IMR-90 (cell line): ENCODE measurements at regions not wholly inside any gene's neighbourhood (a gene's known extent, or its start where the extent isn't known, plus 50 kb on each side); places are given as distances from the start of the nearest gene placed in this dataset.

ENCODE experiments used
- ATAC-seq: fragments of 200-7000 bp; cut with Tn5 transposase; 2 replicates; pipeline ENCODE4 v1.9.1; 2020; ENCODE audit warnings: low read depth, mild to moderate bottlenecking, moderate library complexity
- BruUV-seq: library from RNA; stranded (reverse); fragments of 400-500 nt; replicated peaks from 2 replicates; lab custom pipeline; 2021; lab: Mats Ljungman, UMichigan
- CTCF ChIA-PET: fragments of 300-600 bp; formaldehyde crosslinking; extraction: SDS; loops from one replicate; lab custom pipeline; 2021; ENCODE audit warnings: antibody characterized with exemption; lab: Yijun Ruan, JAX
- POLR2A ChIA-PET: fragments of 300-600 bp; sonication (Branson Sonifier 250); formaldehyde crosslinking; loops from one replicate; lab custom pipeline; 2022; ENCODE audit warnings: antibody characterized with exemption; ENCODE audit not compliant: unreplicated experiment; lab: Charles Lee
- DNase-seq: peaks from one replicate; pipeline ENCODE4 v3.0.0; 2013
- H2AFZ ChIP-seq: replicated peaks from 2 replicates; pipeline ENCODE3; 2013; ENCODE audit warnings: low read length, mild to moderate bottlenecking; ENCODE audit not compliant: poor library complexity
- H2AK5ac ChIP-seq: 2 replicates; pipeline ENCODE4 v1.6.1; 2013; ENCODE audit warnings: low read depth, low read length, inconsistent platforms
- H2AK9ac ChIP-seq: replicated peaks from 2 replicates; pipeline ENCODE3; 2013; ENCODE audit warnings: mild to moderate bottlenecking, low read depth, low read length, moderate library complexity; ENCODE audit not compliant: poor library complexity
- H2BK120ac ChIP-seq: 2 replicates; pipeline ENCODE4 v1.6.1; 2013; ENCODE audit warnings: low read depth, low read length, inconsistent platforms
- H2BK15ac ChIP-seq: 3 replicates; pipeline ENCODE4 v1.6.1; 2013; ENCODE audit warnings: low read depth, low read length, inconsistent platforms
- H2BK20ac ChIP-seq: 2 replicates; pipeline ENCODE4 v1.6.1; 2013; ENCODE audit warnings: low read depth, mild to moderate bottlenecking, inconsistent platforms, low read length, moderate library complexity
- H2BK5ac ChIP-seq: 2 replicates; pipeline ENCODE4 v1.6.1; 2013; ENCODE audit warnings: mild to moderate bottlenecking, low read depth, low read length, inconsistent platforms; ENCODE audit not compliant: poor library complexity, severe bottlenecking
- H3K14ac ChIP-seq: replicated peaks from 2 replicates; pipeline ENCODE4 v1.6.1; 2013; ENCODE audit warnings: low read depth, low read length, inconsistent platforms
- H3K18ac ChIP-seq: 2 replicates; pipeline ENCODE4 v1.6.1; 2013; ENCODE audit warnings: low read depth, low read length, control low read depth
- H3K23ac ChIP-seq: 2 replicates; pipeline ENCODE4 v1.6.1; 2013; ENCODE audit warnings: low read depth, low read length, inconsistent platforms
- H3K27ac ChIP-seq: 2 replicates; pipeline ENCODE4 v1.5.1; 2013; ENCODE audit warnings: mild to moderate bottlenecking, control low read depth, low read length; ENCODE audit not compliant: insufficient read depth
- H3K27me3 ChIP-seq: 2 replicates; pipeline ENCODE4 v1.6.1; 2013; ENCODE audit warnings: low read length; ENCODE audit not compliant: control insufficient read depth, insufficient read depth
- H3K36me3 ChIP-seq: 2 replicates; pipeline ENCODE4 v1.6.1; 2013; ENCODE audit warnings: low read length, mixed read lengths; ENCODE audit not compliant: control insufficient read depth, insufficient read depth
- H3K4ac ChIP-seq: 2 replicates; pipeline ENCODE4 v1.6.1; 2013; ENCODE audit warnings: low read depth, low read length, inconsistent platforms
- H3K4me1 ChIP-seq: 2 replicates; pipeline ENCODE4 v1.6.1; 2013; ENCODE audit warnings: low read length, mixed read lengths; ENCODE audit not compliant: control insufficient read depth, insufficient read depth
- H3K4me2 ChIP-seq: 2 replicates; pipeline ENCODE4 v1.6.1; 2013; ENCODE audit warnings: low read depth, mild to moderate bottlenecking, control low read depth, low read length, moderate library complexity
- H3K4me3 ChIP-seq: 2 replicates; pipeline ENCODE4 v1.5.1; 2013; ENCODE audit warnings: low read depth, mild to moderate bottlenecking, control low read depth, low read length, moderate library complexity; ENCODE audit not compliant: insufficient read depth
- H3K56ac ChIP-seq: 2 replicates; pipeline ENCODE4 v1.6.1; 2013; ENCODE audit warnings: low read length, inconsistent platforms; ENCODE audit not compliant: insufficient read depth; ENCODE audit errors: extremely low read depth
- H3K79me1 ChIP-seq, 2 experiments: 2 replicates each; pipeline ENCODE4 v1.6.1; 2013; ENCODE audit warnings: low read length in 2 of 2, inconsistent platforms in 1 of 2, low read depth in 1 of 2
- H3K9ac ChIP-seq: 2 replicates; pipeline ENCODE4 v1.6.1; 2013; ENCODE audit warnings: low read depth, low read length, control low read depth
- H3K9me1 ChIP-seq: 2 replicates; pipeline ENCODE4 v1.6.1; 2013; ENCODE audit warnings: low read length, inconsistent platforms; ENCODE audit not compliant: insufficient read depth
- H3K9me3 ChIP-seq: 2 replicates; pipeline ENCODE4 v1.6.1; 2013; ENCODE audit warnings: low read length; ENCODE audit not compliant: control insufficient read depth, insufficient read depth
- H4K20me1 ChIP-seq: 2 replicates; pipeline ENCODE4 v1.6.1; 2013; ENCODE audit warnings: low read length, inconsistent platforms; ENCODE audit not compliant: insufficient read depth
- H4K5ac ChIP-seq: 2 replicates; pipeline ENCODE4 v1.6.1; 2013; ENCODE audit warnings: mild to moderate bottlenecking, low read depth, low read length, control low read depth
- H4K8ac ChIP-seq, 2 experiments: 2 replicates each; pipeline ENCODE4 v1.6.1; 2013; ENCODE audit warnings: low read depth in 2 of 2, low read length in 2 of 2, control low read depth in 1 of 2, inconsistent platforms in 1 of 2
- H4K91ac ChIP-seq: 2 replicates; pipeline ENCODE4 v1.6.1; 2013; ENCODE audit warnings: low read depth, low read length, inconsistent platforms; ENCODE audit not compliant: insufficient read depth
- BHLHE40 ChIP-seq: fragments of 150-350 bp; IDR thresholded peaks from 2 replicates; pipeline ENCODE4 v1.6.1; 2016; ENCODE audit warnings: mild to moderate bottlenecking, low read depth, low read length
- CEBPB ChIP-seq: IDR thresholded peaks from 2 replicates; pipeline ENCODE4 v1.6.1; 2012; ENCODE audit warnings: low read depth, low read length, improper control_type of control experiment
- CHD1 ChIP-seq: IDR thresholded peaks from 2 replicates; pipeline ENCODE4 v1.6.1; 2012; ENCODE audit warnings: low read depth, low read length, improper control_type of control experiment
- CTCF ChIP-seq: conservative IDR thresholded peaks from 2 replicates; pipeline ENCODE4 v1.5.1; 2012; ENCODE audit warnings: mild to moderate bottlenecking, low read depth, low read length, improper control_type of control experiment
- ELK1 ChIP-seq: fragments of 150-350 bp; IDR thresholded peaks from 2 replicates; pipeline ENCODE4 v1.6.1; 2016; ENCODE audit warnings: low read depth, mild to moderate bottlenecking, low read length, moderate library complexity, borderline replicate concordance
- FOS ChIP-seq: fragments of 150-350 bp; IDR thresholded peaks from 2 replicates; pipeline ENCODE4 v1.6.1; 2016; ENCODE audit warnings: low read depth, low read length
- MAFK ChIP-seq: IDR thresholded peaks from 2 replicates; pipeline ENCODE4 v1.6.1; 2012; ENCODE audit warnings: low read depth, low read length, improper control_type of control experiment
- MAZ ChIP-seq: IDR thresholded peaks from 2 replicates; pipeline ENCODE4 v1.6.1; 2012; ENCODE audit warnings: low read depth, mild to moderate bottlenecking, low read length, improper control_type of control experiment, moderate library complexity, borderline replicate concordance
- MXI1 ChIP-seq: IDR thresholded peaks from 2 replicates; pipeline ENCODE4 v1.6.1; 2012; ENCODE audit warnings: low read depth, mild to moderate bottlenecking, low read length, moderate library complexity, borderline replicate concordance
- NFE2L2 ChIP-seq: fragments of 150-350 bp; IDR thresholded peaks from 2 replicates; pipeline ENCODE4 v1.6.1; 2016; ENCODE audit warnings: low read depth, mild to moderate bottlenecking, low read length
- POLR2A ChIP-seq: IDR thresholded peaks from 2 replicates; pipeline ENCODE4 v1.6.1; 2012; ENCODE audit warnings: mild to moderate bottlenecking, low read depth, low read length
- RAD21 ChIP-seq: IDR thresholded peaks from 2 replicates; pipeline ENCODE4 v1.6.1; 2012; ENCODE audit warnings: low read length, improper control_type of control experiment
- RCOR1 ChIP-seq: IDR thresholded peaks from 2 replicates; pipeline ENCODE4 v1.6.1; 2012; ENCODE audit warnings: mild to moderate bottlenecking, low read length, improper control_type of control experiment; ENCODE audit not compliant: insufficient replicate concordance
- RFX5 ChIP-seq: IDR thresholded peaks from 2 replicates; pipeline ENCODE4 v1.8.0; 2012; ENCODE audit warnings: low read depth, mild to moderate bottlenecking, low read length, moderate library complexity
- SMC3 ChIP-seq: fragments of 150-350 bp; IDR thresholded peaks from 2 replicates; pipeline ENCODE4 v1.6.1; 2016; ENCODE audit warnings: low read depth, mild to moderate bottlenecking, antibody characterized with exemption, low read length, moderate library complexity
- USF2 ChIP-seq: fragments of 150-350 bp; IDR thresholded peaks from 2 replicates; pipeline ENCODE4 v1.6.1; 2017; ENCODE audit warnings: mild to moderate bottlenecking, antibody characterized with exemption, low read length, low read depth
- WGBS, 2 experiments: methylation state at CpG; one replicate each; pipeline versions ENCODE4 v1.1.5 to v1.1.7; 2013; ENCODE audit warnings: missing lambda C conversion rate in 2 of 2; ENCODE audit not compliant: insufficient read length in 1 of 2; ENCODE audit errors: extremely low coverage in 2 of 2; 5-methylcytosine and 5-hydroxymethylcytosine counted together
- dilution Hi-C: fragments of 300-500 bp; cut with HindIII; formaldehyde crosslinking; loops from one replicate; pipeline ENCODE4 v1.14.3; 2018; ENCODE audit warnings: low sequenced_read_pairs; ENCODE audit not compliant: unreplicated experiment
- in situ Hi-C: fragments of 300-500 bp; cut with MboI; formaldehyde crosslinking; loops from 3 replicates; pipeline ENCODE4 v1.14.3; 2019; ENCODE audit warnings: low sequenced_read_pairs, inconsistent platforms, mixed read lengths
- intact Hi-C: fragments of 100-400 bp; cut with micrococcal nuclease; formaldehyde crosslinking; loops from 2 replicates; pipeline ENCODE4 v1.10.0; 2022

GRCh38 chr12:85358715-85359114 is 78.7 kb downstream of the ALX1 start:
- Histone ChIP-seq H3K4ac (no peak overlapping the region), H3K9me3 (no peaks in the 10 kb centered on the region), H3K4me2 (no peak overlapping the region), H3K9ac (no peak overlapping the region), H3K27ac (no peak overlapping the region), H3K23ac (no peak overlapping the region), H3K18ac (no peak overlapping the region), H2BK120ac (no peak overlapping the region), H4K20me1 (no peaks in the 10 kb centered on the region), H3K56ac (no peak overlapping the region), H3K79me1 (no peaks in the 10 kb centered on the region), H3K27me3 (no peaks in the 10 kb centered on the region), H4K5ac (no peak overlapping the region), H2BK5ac (no peak overlapping the region), H2AFZ (no peak overlapping the region), H2BK20ac (no peak overlapping the region), H2AK5ac (no peak overlapping the region), H3K36me3 (no peaks in the 10 kb centered on the region), H4K8ac (no peak overlapping the region), H2AK9ac (no peak overlapping the region), H4K91ac (no peak overlapping the region), H3K4me3 (no peak overlapping the region), H3K14ac (no peak overlapping the region), H2BK15ac (no peak overlapping the region), H3K4me1 (no peaks in the 10 kb centered on the region), H3K9me1 (no peaks in the 10 kb centered on the region)
- intact Hi-C loops (no loop called here), in situ Hi-C loops (no loop called here), dilution Hi-C loops (no loop called here)
- WGBS, 2 experiments: no CpG with 5 or more reads among the region's 1 CpG
- DNase-seq: no peak
- TF ChIP-seq CEBPB (no peak), BHLHE40 (no peak), MAZ (no peak), RFX5 (no peak), RAD21 (no peak), ELK1 (no peak), SMC3 (no peak), CHD1 (no peak), USF2 (no peak), NFE2L2 (no peak), MAFK (no peak), MXI1 (no peak), RCOR1 (no peak), FOS (no peak), POLR2A (no peak), CTCF (no peak)
- ATAC-seq: no peak
- no TSS peak for BruUV-seq
- ChIA-PET CTCF (no interaction called here), POLR2A (no interaction called here)
